Cardiac muscle cell (in vitro differentiated cells and primary cell): ENCODE measurements at regions not wholly inside any gene's neighbourhood (a gene's known extent, or its start where the extent isn't known, plus 50 kb on each side); places are given as distances from the start of the nearest gene placed in this dataset.

ENCODE experiments used
- DNase-seq, 2 donors: peaks; one replicate each; pipeline versions ENCODE4 v3.0.0 to v3.0.0-alpha.2; 2010 to 2017; ENCODE audit warnings: low read depth in 1 of 2, low spot score in 1 of 2
- H3K27ac ChIP-seq: fragments of 200-600 bp; sonication (generic); 2 replicates; pipeline ENCODE4 v1.5.1; 2016
- H3K27me3 ChIP-seq: fragments of 200-600 bp; sonication (generic); 2 replicates; pipeline ENCODE4 v1.6.0; 2016; ENCODE audit warnings: control low read depth
- H3K36me3 ChIP-seq: fragments of 200-600 bp; sonication (generic); 2 replicates; pipeline ENCODE4 v1.5.1; 2016; ENCODE audit warnings: control low read depth
- H3K4me1 ChIP-seq: fragments of 200-600 bp; sonication (generic); 2 replicates; pipeline ENCODE4 v1.8.1; 2017; ENCODE audit warnings: low read depth, mild to moderate bottlenecking, mixed run types
- H3K4me3 ChIP-seq: fragments of 200-600 bp; sonication (generic); 2 replicates; pipeline ENCODE4 v1.5.1; 2016; ENCODE audit warnings: mild to moderate bottlenecking
- H3K9me3 ChIP-seq: fragments of 200-600 bp; sonication (generic); 2 replicates; pipeline ENCODE4 v1.5.1; 2017; ENCODE audit warnings: low read depth, mild to moderate bottlenecking, control low read depth
- TF ChIP-seq, protein P1 (sequence below): IDR thresholded peaks from 2 replicates; pipeline ENCODE4 v1.5.1; 2012; ENCODE audit warnings: low read depth, mild to moderate bottlenecking, low read length

- Histone ChIP-seq H3K9me3 (no peaks in the 10 kb centered on the region), H3K36me3 (no peaks in the 10 kb centered on the region), H3K27me3 (no peaks in the 10 kb centered on the region), H3K4me1 (peaks cover 7% of the 10 kb centered on the region), H3K4me3 (no peak overlapping the region), H3K27ac (no peak overlapping the region)
- TF ChIP-seq, protein P1, sequence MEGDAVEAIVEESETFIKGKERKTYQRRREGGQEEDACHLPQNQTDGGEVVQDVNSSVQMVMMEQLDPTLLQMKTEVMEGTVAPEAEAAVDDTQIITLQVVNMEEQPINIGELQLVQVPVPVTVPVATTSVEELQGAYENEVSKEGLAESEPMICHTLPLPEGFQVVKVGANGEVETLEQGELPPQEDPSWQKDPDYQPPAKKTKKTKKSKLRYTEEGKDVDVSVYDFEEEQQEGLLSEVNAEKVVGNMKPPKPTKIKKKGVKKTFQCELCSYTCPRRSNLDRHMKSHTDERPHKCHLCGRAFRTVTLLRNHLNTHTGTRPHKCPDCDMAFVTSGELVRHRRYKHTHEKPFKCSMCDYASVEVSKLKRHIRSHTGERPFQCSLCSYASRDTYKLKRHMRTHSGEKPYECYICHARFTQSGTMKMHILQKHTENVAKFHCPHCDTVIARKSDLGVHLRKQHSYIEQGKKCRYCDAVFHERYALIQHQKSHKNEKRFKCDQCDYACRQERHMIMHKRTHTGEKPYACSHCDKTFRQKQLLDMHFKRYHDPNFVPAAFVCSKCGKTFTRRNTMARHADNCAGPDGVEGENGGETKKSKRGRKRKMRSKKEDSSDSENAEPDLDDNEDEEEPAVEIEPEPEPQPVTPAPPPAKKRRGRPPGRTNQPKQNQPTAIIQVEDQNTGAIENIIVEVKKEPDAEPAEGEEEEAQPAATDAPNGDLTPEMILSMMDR = no peak
- DNase-seq = no peak
Measured at GRCh38 chr15:55007561-55007960, 189.2 kb downstream of the RSL24D1 start.

GRCh38 chr15:55005679-55006078 lies 191.1 kb downstream of the RSL24D1 start:
- no peaks in the 10 kb centered on the region for H3K36me3 ChIP-seq
- no peaks in the 10 kb centered on the region for H3K27me3 ChIP-seq
- no peaks in the 10 kb centered on the region for H3K9me3 ChIP-seq
- no peak for DNase-seq
- H3K27ac ChIP-seq = no peak overlapping the region
- no peak overlapping the region for H3K4me3 ChIP-seq
- TF ChIP-seq, protein P1 = no peak
- peaks cover 7% of the 10 kb centered on the region for H3K4me1 ChIP-seq

DNA sequence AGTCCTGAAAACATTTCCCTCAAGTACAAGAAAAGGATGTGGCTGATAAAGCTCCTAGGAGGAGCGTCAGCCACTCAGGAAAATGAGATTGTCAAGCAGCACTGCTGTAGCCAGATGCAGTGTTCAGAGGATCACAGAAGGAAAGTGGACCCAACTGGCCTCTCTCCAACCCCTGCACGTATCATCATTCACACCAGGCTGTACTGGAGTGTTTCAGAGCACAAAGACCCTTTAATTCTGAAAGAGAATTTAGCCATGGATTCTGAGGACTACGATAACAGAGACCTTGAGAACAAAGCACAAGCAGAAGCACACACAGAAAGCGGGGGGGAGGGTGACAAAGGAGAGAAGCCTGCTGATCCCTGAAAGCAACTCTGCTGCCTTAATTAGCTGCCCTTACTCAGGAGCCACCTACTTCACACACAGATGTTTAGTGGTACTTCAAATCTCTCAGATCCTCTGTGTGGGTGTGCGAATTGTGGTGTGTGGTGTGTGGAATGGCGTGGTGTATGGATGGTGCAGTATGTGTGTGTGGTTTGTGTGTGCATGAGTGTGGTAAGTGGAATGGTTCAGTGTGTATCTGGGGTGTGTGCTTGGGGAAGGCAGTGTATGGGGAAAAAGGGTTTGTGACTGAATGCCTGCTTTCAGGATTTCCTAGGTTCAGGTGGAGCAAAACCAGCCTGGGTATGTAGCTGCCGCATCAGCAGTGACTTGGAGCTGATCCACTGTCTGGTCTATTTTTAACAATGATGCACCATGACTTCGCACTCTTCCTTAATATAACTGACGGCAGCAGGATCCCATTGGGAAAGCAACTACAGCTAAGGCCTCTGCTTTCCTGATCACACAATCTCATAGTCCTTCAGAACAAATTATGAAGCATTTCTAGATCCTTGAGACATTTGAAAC lies 192.5 kb downstream of the RSL24D1 start:
- H3K9me3 ChIP-seq = no peaks in the 10 kb centered on the region
- no peaks in the 10 kb centered on the region for H3K27me3 ChIP-seq
- no peak overlapping the region for H3K4me3 ChIP-seq
- peak in 1 of 2 donors; percentile 12 for DNase-seq
- H3K36me3 ChIP-seq = no peaks in the 10 kb centered on the region
- H3K4me1 ChIP-seq = peaks cover 9% of the 10 kb centered on the region
- TF ChIP-seq, protein P1 = no peak
- peak overlapping the region; percentile 22 for H3K27ac ChIP-seq

DNA sequence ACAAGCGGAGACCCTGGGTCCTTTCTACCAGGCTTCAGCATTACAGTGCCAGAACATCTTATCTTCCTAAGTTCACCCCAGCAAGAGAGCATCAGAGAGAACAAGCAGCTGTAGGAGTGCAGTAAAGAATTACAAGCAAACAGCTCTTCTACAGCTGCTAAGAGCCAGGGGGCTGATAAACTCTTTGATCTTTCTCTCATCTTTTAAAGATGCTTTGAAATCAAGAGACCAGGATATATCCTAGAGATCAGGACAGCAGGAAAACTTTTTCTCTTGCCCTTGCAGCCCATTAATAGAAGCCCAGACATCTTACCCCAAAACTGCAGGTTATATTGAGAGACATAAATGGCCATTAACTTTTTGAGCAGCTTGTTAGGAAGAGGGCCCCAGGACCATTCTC lies 198.1 kb downstream of the RSL24D1 start:
- Histone ChIP-seq H3K4me3 (no peak overlapping the region), H3K27ac (peak overlapping the region; percentile 45), H3K4me1 (peaks cover 12% of the 10 kb centered on the region), H3K36me3 (no peaks in the 10 kb centered on the region), H3K27me3 (no peaks in the 10 kb centered on the region), H3K9me3 (no peaks in the 10 kb centered on the region)
- TF ChIP-seq, protein P1 = no peak
- no peak for DNase-seq

DNA sequence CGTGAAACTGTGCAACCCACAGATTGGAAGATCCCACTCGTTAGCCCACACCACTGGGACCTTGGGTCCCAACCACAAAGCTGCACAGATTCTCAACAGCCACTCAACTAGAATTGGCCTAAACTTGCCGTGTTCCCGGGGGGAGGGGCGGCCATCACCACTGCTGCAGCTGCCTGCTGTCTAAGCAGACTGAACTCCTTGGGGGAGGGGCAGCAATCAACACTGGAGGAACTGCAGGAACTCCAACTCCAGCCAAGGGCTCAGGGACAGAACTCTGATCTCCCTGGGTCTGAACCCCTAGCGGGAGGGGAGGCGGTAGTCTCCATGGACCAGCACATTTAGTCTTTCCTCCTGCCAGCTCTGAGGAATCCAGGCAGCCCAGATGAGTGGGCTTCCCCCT lies 205.9 kb downstream of the RSL24D1 start:
- no peak for DNase-seq
- Histone ChIP-seq H3K27me3 (no peaks in the 10 kb centered on the region), H3K4me1 (no peaks in the 10 kb centered on the region), H3K4me3 (no peak overlapping the region), H3K9me3 (no peaks in the 10 kb centered on the region), H3K27ac (no peak overlapping the region), H3K36me3 (no peaks in the 10 kb centered on the region)
- TF ChIP-seq, protein P1 = no peak
